Stimulated activated CD8-positive, alpha-beta memory T cell treated with anti-CD3 and anti-CD28 coated beads, Interleukin-7, amount 100 ng/mL, for 48 hours (primary cell): ENCODE measurements at regions not wholly inside any gene's neighbourhood (a gene's known extent, or its start where the extent isn't known, plus 50 kb on each side); places are given as distances from the start of the nearest gene placed in this dataset.
A peak's percentile ranks its signal among the peaks of the same experiment; 100 is the strongest.
"Not testable (repeated sequence)": the region's sequence is repeated elsewhere in the genome, so short reads cannot be mapped to it uniquely, and the experiment has no call there.

Experiments
- DNase-seq, 2 donors: peaks; one replicate each; pipeline ENCODE4 v3.0.0-alpha.2; 2020; ENCODE audit warnings: low read depth in 1 of 2; ENCODE audit errors: extremely low read depth in 1 of 2

- DNase-seq, result no peak
These were observed 311.0 kb upstream of the PODXL start for GRCh38 chr7:131867461-131867860.

GRCh38 chr7:131865911-131866310 lies 309.5 kb upstream of the PODXL start:
- DNase-seq, result no peak

DNA sequence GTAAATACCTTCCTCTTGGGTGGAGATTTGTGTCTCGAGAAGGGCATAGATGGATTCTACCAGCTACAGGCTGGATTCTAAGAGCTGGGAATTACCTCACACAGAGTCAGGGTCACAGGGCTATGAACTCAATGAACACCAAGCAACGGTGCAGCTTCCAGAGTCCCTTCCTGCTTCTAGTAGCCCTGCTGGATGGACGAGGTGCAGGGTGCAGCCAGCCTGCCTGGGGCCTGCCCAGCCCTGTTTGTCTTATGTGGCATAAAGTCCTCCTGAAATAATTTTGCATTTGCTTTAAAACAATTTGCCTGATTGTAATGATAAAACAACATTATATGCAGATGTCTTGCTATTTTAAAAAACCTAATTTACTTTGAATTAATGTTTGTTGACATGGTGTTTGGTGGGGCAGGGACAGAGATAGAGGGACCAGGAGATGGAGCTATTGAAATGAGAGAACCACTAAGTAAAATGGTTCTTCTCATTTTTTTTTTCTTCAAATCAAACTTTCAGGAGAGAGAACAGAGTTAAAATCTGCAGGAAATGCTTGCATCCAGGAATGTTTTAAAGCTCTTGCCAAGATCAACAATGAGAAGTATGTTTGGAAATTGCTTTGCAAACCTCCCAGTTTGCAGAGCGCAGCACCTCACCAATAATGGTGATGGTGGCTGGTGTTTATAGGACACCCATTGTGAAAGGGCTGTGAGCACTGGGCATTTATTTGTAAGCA lies 305.4 kb upstream of the PODXL start:
- no peak for DNase-seq

DNA sequence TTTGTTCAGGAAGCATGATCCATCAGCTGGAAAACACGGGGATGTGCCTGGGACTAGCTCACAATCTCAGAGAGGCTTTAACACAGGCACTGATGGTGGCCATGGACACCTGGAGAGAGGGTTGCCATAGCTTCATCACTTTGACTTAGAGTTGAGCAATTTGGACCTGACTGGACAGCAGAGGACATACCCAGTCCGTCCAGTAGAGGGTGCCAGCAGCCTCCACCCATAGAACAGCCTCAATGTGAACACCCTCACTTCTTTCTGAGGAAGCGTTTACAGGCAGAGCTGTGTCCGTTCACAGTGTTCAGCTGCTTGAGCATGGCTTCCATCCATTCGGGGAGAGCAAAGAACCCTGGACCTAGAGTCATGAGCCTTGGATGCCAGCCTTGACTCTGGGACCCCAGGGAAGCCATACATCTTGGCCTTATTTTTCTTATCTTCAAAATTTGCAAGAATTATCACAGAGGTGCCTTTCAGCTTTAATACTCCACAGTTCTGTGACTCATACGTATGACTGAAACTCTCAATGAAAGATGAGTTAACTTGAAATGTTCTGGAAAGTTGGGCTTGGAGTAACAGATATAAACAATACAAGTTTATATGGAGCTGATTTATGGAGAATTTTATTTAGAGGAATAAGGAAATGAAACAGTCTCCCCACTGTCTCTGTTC lies 302.9 kb upstream of the PODXL start:
- peak; percentile 1 to 15 for DNase-seq

DNA sequence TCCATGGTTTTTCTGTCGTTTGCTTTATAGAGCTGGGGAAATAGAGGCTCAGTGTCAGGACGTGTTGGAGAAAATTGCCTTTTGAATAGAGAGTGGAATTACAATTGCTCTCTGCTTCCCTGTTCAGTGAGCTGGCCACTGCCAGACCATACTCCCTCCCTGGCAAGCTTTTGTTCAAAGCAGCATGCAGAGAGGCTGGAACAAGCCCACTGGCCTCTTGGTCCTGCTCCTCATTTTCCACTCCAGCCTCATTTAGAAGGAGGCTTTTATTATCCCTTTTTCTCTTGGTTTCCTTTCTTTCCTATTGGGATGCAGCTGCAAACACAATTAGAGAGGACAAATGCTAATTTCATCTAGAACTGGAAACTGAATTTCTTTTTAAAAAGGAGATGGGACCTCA lies 302.2 kb upstream of the PODXL start:
- DNase-seq, result no peak

DNA sequence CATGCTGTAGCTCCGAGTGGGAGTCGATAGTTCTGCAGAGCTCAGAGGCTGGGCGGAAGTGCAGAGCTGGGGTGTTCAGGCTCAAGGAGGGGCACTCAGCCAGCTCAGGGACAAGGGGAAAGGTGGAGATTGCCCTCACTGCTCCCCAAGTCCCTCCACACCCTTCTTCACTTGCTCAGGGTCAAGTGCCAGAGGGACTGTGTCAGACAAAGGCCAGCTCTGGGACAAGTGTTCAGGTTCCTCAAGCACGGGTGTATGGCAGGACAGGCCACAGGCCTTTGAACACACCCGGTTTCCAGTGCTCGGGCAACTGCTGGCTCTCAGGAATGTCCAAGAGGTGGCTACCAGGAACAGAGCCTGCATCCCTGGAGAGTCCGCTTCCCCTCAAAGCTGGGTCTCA lies 293.0 kb upstream of the PODXL start:
- DNase-seq, result no peak

- no peak for DNase-seq
These were observed 291.6 kb upstream of the PODXL start for GRCh38 chr7:131848033-131848432.

DNA sequence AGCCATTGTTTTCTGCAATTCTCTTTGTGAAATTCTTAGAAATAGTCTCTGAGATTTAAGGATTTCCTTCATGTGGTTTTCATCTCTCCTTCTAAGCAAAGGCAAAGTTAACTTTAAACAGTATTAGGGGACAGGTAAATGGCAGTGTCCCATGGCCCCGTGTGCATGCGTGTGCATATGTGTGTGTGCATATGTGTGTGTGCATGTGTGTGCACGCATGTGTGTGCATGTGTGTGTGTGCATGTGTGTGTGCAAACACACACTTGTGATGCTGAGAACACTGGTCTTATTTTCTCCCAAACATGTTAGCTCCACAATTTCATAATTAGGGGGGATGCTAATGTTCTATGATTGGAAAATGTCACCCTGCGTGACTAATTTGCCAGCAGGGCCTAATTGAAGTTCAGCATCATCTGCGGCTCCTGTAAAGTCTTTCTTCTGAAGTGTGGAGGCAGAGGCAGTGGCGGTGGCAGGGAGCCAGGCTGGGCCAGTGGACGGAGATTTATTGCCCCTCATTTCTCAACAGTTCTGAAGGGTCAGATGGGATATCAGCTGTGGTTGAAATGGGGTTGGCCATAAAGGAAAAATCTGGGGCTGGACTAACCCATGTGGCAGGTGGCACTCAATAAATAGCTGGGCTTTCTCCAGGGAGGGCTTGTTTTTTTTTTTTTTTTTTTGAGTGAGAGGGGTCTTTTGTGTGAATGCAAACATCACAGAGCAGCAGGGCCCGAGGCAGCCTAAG lies 289.3 kb upstream of the PODXL start:
- no peak for DNase-seq

DNA sequence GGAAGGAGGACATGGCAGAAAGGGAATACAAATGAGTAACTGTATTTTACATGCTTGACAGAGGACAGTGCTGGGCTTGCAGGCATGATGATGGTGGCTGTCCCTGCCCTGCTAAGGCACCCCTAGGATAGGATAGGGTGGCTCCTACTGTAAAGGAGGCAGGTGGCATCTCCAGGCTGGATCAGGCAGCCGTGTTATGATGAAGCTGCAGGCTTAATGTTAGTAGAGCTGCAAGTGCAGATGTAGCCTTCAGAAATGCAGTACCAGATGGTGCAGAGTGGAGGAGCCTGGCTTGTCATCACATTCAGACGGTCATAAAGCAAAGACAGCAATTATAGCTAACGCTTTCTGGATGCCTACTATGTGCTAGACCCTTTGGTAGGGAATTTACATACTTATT lies 287.9 kb upstream of the PODXL start:
- DNase-seq, result no peak

- no peak for DNase-seq
These were observed 287.5 kb upstream of the PODXL start for GRCh38 chr7:131843898-131844331.

DNA sequence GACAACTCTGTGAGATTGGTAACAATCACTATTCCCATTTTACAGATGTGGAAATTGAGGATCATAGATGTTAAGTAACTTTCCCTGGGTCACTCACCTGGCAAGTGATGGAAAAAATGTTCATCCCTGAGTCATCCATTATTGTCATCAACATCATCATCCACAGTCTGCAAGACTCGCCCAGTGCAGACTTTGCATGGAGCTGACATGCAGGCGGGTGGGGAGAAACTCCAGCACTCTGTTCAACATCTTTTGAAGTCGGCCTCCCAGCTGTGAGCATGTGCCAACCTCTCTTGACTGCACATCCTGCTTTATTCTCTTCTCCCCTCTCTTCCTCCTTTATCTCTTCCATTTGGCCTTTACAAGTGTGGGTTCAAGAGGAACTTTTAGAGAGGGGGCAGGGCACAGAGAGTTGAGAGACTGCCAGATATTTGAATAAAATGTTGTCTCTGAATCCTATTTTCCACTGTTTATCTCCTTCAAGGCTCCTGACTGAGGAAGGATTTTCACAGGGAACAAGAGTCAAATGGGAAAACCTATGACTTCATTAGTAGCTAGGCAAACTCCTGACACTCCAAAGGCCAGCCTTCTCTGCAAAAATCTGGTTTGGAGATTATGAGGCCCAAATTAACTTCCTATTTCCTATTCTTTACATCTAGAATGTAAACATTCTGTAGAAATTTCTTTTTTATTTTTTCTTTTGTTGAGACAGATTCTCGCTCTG lies 283.7 kb upstream of the PODXL start:
- no peak for DNase-seq

DNA sequence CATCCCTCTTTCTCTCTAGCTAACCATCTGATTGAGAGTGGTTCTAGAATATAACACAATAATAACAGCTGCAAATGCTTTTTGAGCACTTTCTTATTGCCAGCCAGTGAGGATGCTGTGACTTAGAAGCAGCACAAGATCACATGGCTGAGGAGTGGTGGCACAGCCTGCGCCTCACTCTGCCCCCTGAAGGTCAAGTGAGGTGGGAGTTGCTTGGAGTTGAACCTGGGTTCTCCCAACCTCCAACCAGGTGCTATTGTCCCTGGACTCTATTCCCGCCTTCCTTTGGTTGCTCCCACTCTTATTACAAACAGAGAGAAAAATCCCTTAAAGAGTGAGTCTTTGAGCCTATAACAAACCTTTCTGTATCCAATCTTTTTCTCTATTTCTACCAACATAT lies 280.3 kb upstream of the PODXL start:
- DNase-seq, result no peak

DNA sequence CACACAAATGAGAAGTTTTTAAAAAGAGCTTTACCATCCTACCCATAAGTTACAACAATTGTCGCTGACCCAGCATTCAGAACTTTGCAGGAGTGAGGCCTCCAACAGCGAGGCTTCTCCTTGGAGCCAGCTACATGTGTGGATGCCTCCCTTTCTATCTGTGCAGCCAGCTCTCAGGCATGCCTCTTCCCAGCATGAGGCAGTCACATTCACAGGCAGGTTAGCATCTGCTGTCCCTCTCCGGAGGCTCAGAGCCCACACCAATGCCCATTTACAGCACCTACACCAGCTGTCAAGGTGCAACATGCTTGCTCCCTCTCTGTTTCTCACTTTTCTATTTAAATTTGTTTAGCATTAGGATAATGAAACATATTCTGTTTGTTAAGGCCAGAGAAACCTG lies 278.7 kb upstream of the PODXL start:
- DNase-seq, result no peak

DNA sequence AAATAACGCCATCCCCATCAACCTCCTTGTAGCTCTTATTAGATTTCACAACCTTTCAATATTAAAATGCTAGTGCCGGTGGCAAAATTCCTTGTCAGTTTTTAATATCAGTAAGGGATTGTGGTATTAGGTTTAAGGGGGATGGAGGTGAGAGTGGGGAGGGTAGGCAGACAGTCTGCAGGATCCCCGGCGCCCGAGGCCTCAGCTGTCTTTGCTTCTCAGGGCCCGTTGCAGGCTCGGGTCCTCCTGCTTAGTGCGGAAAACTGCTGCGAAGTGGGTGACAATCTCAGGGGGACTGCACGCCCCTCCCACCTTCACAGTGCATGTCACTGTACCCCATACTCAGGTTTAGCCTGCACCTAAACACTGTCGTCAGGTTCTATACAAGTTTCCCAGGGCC lies 274.3 kb upstream of the PODXL start:
- DNase-seq, result no peak

DNA sequence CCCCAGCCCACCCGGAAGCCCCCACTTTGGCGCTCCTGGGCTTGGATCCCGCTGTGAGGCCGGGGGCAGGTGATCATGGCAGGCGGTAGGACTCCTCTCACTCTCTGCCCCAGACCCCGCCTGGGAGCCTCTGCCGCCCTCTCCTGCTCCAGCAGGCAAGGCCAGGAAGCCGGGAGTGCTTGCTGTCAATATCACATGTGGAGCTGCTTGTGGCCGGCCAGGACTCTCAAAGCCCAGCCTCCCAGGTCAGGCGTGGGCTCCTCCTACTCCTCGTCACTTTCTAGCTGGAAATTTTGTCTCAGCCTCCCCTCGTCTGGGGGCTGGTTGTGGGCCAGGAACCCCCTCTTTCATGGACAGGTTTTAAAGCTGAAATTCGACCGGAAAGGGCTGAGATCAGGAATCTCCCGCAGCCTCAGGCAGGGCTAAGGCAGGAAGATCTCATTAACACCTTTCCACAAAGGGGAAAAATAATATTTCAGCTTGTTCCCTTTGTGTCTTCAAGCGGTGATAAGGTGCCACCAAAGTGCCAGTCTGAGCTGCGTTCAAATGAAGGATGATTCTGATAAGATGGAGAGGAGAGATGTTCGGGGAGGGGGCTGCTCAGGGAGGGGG lies 273.6 kb upstream of the PODXL start:
- no peak for DNase-seq

GRCh38 chr7:131827421-131827820 lies 271.0 kb upstream of the PODXL start:
- DNase-seq, result no peak

DNA sequence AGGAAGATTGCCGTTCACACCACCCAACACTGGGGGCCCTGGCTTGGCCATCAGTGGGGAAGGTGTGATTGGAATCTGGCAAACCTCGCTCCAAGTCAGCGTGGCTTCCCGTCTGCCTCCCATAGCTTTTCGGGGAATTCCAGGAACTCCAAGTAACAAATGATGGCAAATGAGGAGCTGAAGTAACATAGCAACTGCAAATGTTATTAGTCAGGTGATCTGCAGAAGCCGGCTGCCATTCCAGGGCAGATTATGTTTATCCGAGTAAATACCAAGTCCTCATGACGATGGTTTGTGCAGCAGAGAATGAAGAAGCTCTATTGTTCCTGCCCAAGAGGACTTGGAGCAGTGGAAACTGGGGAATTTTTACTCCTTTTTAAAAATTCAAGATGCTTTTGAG lies 270.5 kb upstream of the PODXL start:
- DNase-seq, result no peak

DNA sequence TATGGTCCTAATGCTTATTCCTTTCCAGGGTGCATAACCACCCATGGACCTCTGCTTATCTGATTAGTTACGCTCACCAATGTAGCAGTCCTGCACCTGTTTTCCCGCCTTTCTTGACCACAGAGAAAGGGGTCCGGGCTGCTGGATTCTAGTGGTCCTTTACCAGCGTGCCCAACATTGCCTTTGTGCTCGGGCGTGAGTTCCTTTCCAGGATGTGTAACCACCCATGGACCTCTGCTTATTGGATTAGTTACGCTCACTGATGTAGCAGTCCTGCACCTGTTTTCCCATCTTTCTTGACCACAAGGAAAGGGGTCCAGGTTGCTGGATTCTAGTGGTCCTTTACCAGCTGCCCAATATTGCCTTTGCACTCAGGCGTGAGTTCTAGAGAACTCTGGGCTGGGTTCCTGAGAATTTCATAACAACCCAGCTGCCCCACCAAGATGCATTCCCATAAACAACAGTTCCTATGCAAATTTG lies 267.6 kb upstream of the PODXL start:
- DNase-seq, result not testable (repeated sequence)

GRCh38 chr7:131819891-131820290 lies 263.5 kb upstream of the PODXL start:
- no peak for DNase-seq

GRCh38 chr7:131816391-131817007 lies 260.1 kb upstream of the PODXL start:
- DNase-seq, result no peak
